ENCODE measurements at regions not wholly inside any gene's neighbourhood (a gene's known extent, or its start where the extent isn't known, plus 50 kb on each side); places are given as distances from the start of the nearest gene placed in this dataset.

DNA sequence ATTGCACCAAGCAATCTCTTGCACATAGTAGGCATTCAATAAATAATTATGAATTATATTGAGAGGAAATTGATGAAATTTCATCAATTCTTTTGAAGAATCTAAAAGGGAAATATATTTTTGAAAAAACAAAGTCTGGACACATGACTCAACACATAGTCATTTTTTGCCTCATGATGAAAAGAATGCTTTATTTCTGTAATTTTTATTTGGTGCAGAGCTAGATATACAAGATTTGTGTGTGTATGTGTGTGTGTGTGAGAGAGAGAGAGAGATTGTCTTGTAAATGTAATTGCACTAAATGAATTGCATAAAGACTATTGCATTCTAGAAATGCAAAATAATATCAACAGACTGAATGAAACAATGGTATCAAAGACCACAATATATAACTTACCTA lies 206.2 kb upstream of the C1orf87 start (continued):
- TF ChIP-seq, protein P1, sequence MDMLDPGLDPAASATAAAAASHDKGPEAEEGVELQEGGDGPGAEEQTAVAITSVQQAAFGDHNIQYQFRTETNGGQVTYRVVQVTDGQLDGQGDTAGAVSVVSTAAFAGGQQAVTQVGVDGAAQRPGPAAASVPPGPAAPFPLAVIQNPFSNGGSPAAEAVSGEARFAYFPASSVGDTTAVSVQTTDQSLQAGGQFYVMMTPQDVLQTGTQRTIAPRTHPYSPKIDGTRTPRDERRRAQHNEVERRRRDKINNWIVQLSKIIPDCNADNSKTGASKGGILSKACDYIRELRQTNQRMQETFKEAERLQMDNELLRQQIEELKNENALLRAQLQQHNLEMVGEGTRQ (CRISPR knock-in tag; IDR thresholded peaks at IDR 0.05): no peak

DNA sequence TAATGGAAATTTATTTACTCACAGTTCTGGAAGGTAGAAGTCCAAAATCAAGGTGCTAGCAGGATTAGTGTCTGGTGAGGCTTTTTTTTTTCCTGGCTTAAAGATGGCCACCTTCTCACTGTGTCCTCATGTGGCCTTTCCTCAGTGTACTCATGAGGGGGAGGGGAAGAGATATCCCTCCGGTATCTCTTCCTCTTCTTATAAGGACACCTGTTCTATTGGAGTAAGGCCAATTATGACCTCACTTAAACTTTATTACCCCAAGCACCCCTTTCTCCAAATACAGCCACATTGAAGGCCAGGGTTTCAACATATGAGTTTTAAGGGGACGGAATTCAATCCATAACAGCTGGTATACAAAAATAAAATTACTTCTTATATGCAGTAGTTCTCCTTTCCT lies 203.7 kb upstream of the C1orf87 start:
- ChIA-PET CTCF (interaction anchor here (0.6 kb wide), 1 partner anchor 487 kb away, joined by 3 read pairs; no protein-coding TSS in a partner anchor), POLR2A (no interaction called here)
- no peak for DNase-seq (ENCODE audit: low spot score)
- no peaks in the 10 kb centered on the region for H3K9me3 Mint-ChIP-seq
- no peaks in the 10 kb centered on the region for H3K27me3 Mint-ChIP-seq (ENCODE audit: low read depth)
- TF ChIP-seq NFYB (CRISPR knock-in tag; conservative IDR thresholded peaks at IDR 0.05; ENCODE audit: low read depth) (no peak), IRF2 (CRISPR knock-in tag; IDR thresholded peaks at IDR 0.05; ENCODE audit: borderline replicate concordance, low read depth) (no peak), ZNF219 (CRISPR knock-in tag; IDR thresholded peaks at IDR 0.05; ENCODE audit: borderline replicate concordance) (no peak), SP1 (CRISPR knock-in tag; conservative IDR thresholded peaks at IDR 0.05) (no peak), ELF4 (CRISPR knock-in tag; IDR thresholded peaks at IDR 0.05; ENCODE audit: low read depth) (no peak), FOXK1 (CRISPR knock-in tag; IDR thresholded peaks at IDR 0.05) (no peak), NFE2L1 (CRISPR knock-in tag; IDR thresholded peaks at IDR 0.05) (no peak), TEAD1 (CRISPR knock-in tag; IDR thresholded peaks at IDR 0.05) (no peak)
- TF ChIP-seq, protein P2, sequence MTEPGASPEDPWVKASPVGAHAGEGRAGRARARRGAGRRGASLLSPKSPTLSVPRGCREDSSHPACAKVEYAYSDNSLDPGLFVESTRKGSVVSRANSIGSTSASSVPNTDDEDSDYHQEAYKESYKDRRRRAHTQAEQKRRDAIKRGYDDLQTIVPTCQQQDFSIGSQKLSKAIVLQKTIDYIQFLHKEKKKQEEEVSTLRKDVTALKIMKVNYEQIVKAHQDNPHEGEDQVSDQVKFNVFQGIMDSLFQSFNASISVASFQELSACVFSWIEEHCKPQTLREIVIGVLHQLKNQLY (CRISPR knock-in tag; IDR thresholded peaks at IDR 0.05): no peak
- TF ChIP-seq, protein P3, sequence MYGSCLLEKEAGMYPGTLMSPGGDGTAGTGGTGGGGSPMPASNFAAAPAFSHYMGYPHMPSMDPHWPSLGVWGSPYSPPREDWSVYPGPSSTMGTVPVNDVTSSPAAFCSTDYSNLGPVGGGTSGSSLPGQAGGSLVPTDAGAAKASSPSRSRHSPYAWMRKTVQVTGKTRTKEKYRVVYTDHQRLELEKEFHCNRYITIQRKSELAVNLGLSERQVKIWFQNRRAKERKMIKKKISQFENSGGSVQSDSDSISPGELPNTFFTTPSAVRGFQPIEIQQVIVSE (CRISPR knock-in tag; IDR thresholded peaks at IDR 0.05; ENCODE audit: borderline replicate concordance): no peak
- H3K4me1 Mint-ChIP-seq: peaks cover 13% of the 10 kb centered on the region
- no peak overlapping the region for H3K4me3 Mint-ChIP-seq
- ATAC-seq: no peak
- H3K36me3 Mint-ChIP-seq: no peaks in the 10 kb centered on the region
- no peak overlapping the region for H3K27ac Mint-ChIP-seq

DNA sequence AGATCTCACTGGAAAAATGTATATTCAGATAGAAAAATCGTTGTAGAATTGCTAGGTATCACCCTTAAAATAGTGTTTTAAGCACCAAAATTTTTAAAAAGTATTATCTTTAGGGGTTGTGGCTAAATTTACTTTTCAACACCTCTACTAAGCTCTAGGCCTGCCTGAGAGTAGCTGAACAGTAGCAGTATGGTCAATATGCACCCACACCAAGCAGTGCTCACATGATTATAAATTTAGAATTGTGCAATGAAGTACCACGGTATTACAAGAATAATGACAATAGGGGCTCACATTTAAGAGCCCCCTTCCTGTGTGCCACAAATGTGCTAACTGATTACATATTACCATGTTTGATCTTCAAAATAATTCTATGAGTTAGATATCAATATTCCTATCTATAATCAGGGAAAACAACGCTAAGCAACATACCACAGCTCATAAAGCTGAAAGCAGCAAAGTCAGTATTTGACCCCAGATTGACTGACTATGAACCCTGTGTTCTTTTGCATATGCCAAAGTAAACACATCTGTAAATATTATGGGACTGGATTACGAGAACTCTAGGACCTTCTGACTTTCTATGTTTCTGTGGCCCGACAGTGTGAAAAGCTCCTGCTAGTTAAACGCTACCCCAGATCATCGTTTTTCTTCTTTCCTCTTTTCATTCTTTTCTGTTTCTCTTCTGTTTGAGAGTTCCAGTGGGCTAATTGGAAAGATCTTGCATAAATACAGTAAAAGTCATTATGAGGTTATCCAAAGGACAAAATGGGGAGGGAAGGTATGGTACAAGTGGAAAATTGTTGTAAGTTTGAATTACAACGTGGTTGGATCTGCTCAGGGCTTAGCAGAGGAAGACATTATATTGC lies 201.1 kb upstream of the C1orf87 start:
- no peak overlapping the region for H3K4me3 Mint-ChIP-seq
- H3K27me3 Mint-ChIP-seq (ENCODE audit: low read depth): no peaks in the 10 kb centered on the region
- no peak overlapping the region for H3K27ac Mint-ChIP-seq
- H3K36me3 Mint-ChIP-seq: no peaks in the 10 kb centered on the region
- ChIA-PET POLR2A (no interaction called here), CTCF (no interaction called here)
- TF ChIP-seq PRRX2 (CRISPR knock-in tag; IDR thresholded peaks at IDR 0.05) (no peak), CREM (CRISPR knock-in tag; IDR thresholded peaks at IDR 0.05) (no peak), TEAD4 (CRISPR knock-in tag; IDR thresholded peaks at IDR 0.05) (no peak)
- TF ChIP-seq, protein P1 (CRISPR knock-in tag; IDR thresholded peaks at IDR 0.05): no peak
- no peak for ATAC-seq
- no peak for DNase-seq (ENCODE audit: low spot score)
- H3K9me3 Mint-ChIP-seq: no peaks in the 10 kb centered on the region
- no peaks in the 10 kb centered on the region for H3K4me1 Mint-ChIP-seq

DNA sequence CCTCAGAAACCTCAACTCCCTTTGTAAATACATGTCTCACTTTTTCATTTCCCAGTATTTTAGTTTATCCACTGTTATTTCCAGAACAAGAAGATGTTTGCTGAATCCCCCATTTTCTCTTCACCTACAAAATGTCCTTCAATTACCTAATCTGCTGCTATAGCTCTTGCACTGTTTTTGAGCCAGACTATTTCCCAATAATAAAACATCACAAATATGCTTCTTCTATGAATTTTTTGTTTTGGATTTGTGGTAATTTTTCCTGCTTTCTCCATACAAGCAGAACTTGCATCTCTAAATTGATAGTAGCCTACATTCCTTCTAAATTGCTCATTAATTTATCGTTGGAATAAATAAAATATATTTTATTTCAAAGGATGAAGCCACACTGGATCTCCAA lies 199.6 kb upstream of the C1orf87 start:
- Mint-ChIP-seq H3K27ac (no peak overlapping the region), H3K36me3 (no peaks in the 10 kb centered on the region), H3K4me1 (no peaks in the 10 kb centered on the region), H3K4me3 (no peak overlapping the region), H3K9me3 (peaks cover 6% of the 10 kb centered on the region), H3K27me3 (ENCODE audit: low read depth) (no peaks in the 10 kb centered on the region; the same call in 1 of the 2 replicates)
- CTCF ChIA-PET: interaction anchor here (2.3 kb wide), 1 partner anchor 8 kb away, joined by 8 read pairs; no protein-coding TSS in a partner anchor
- POLR2A ChIA-PET: no interaction called here
- DNase-seq (ENCODE audit: low spot score) (no peak), ATAC-seq (no peak)
- TF ChIP-seq, protein P4, sequence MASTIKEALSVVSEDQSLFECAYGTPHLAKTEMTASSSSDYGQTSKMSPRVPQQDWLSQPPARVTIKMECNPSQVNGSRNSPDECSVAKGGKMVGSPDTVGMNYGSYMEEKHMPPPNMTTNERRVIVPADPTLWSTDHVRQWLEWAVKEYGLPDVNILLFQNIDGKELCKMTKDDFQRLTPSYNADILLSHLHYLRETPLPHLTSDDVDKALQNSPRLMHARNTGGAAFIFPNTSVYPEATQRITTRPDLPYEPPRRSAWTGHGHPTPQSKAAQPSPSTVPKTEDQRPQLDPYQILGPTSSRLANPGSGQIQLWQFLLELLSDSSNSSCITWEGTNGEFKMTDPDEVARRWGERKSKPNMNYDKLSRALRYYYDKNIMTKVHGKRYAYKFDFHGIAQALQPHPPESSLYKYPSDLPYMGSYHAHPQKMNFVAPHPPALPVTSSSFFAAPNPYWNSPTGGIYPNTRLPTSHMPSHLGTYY (CRISPR knock-in tag; IDR thresholded peaks at IDR 0.05): no peak
- TF ChIP-seq TEAD1 (CRISPR knock-in tag; IDR thresholded peaks at IDR 0.05) (no peak), KAT7 (CRISPR knock-in tag; IDR thresholded peaks at IDR 0.05; ENCODE audit: borderline replicate concordance) (no peak), ZNF416 (CRISPR knock-in tag; IDR thresholded peaks at IDR 0.05) (no peak), ATF1 (CRISPR knock-in tag; IDR thresholded peaks at IDR 0.05) (no peak), NFATC4 (CRISPR knock-in tag; IDR thresholded peaks at IDR 0.05) (no peak), CBFB (CRISPR knock-in tag; IDR thresholded peaks at IDR 0.05; ENCODE audit: low read depth) (no peak)
- TF ChIP-seq, protein P5, sequence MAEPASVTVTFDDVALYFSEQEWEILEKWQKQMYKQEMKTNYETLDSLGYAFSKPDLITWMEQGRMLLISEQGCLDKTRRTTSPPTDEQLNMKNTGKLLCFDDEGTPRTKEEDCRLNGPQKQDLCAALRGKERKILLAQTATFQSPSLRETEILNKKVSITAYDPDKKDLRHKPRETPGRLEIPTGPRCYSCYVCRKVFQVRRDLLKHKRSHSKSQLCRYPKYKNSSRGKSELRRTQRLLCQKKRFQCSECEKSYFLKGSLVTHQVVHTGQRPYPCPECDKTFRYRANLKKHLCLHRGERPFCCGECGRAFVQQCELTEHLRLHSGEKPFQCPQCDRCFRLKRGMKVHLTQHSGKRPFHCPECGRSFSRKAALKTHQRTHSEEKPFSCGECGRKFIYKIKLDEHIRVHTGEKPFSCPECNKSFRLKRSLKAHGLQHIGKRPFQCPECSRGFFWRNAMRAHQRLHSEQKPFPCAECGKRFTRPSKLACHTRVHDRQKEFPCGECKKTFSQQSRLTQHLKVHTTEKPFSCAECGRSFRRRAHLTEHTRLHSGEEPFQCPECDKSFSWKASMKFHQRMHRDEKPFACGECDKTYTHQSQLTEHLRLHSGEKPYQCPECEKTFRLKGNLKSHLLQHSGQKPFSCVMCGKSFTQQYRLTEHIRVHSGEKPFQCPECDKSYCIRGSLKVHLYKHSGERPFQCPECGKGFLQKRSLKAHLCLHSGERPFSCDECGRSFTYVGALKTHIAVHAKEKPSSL (CRISPR knock-in tag; conservative IDR thresholded peaks at IDR 0.05): no peak
- TF ChIP-seq, protein P6, sequence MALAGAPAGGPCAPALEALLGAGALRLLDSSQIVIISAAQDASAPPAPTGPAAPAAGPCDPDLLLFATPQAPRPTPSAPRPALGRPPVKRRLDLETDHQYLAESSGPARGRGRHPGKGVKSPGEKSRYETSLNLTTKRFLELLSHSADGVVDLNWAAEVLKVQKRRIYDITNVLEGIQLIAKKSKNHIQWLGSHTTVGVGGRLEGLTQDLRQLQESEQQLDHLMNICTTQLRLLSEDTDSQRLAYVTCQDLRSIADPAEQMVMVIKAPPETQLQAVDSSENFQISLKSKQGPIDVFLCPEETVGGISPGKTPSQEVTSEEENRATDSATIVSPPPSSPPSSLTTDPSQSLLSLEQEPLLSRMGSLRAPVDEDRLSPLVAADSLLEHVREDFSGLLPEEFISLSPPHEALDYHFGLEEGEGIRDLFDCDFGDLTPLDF (CRISPR knock-in tag; IDR thresholded peaks at IDR 0.05): no peak
